HG03108 (cell line): ENCODE measurements at regions not wholly inside any gene's neighbourhood (a gene's known extent, or its start where the extent isn't known, plus 50 kb on each side); places are given as distances from the start of the nearest gene placed in this dataset.
"Not testable (repeated sequence)": the region's sequence is repeated elsewhere in the genome, so short reads cannot be mapped to it uniquely, and the experiment has no call there.

ENCODE experiments used
- ATAC-seq: cut with Tn5 transposase; IDR thresholded peaks from one replicate; pipeline ENCODE4 v1.9.1; 2021; ENCODE audit warnings: moderate library complexity; ENCODE audit not compliant: unreplicated experiment

GRCh38 chr5:134471858-134472449 is 53.5 kb upstream of the JADE2 start:
- not testable (repeated sequence) for ATAC-seq

GRCh38 chr5:134468921-134469400 is 56.5 kb upstream of the JADE2 start:
- no peak for ATAC-seq

DNA sequence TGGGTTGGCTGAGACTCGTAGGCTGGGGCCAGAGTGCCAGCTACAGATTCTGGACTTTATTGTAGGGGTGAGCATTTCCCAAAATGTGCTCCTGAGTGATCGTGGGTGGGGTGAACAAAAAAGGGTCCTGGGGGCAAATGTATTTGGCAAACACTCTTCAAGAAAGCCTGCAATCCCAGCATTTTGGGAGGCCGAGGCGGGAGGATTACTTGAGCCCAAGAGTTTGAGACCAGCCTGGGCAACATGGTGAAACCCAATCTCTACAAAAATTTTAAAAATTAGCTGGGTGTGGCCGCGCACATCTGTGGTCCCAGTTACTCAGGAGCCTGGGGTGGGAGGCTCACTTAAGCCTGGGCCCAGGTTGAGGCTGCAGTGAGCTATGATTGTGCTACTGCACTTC is 55.5 kb upstream of the CDKN2AIPNL start:
- no peak for ATAC-seq

DNA sequence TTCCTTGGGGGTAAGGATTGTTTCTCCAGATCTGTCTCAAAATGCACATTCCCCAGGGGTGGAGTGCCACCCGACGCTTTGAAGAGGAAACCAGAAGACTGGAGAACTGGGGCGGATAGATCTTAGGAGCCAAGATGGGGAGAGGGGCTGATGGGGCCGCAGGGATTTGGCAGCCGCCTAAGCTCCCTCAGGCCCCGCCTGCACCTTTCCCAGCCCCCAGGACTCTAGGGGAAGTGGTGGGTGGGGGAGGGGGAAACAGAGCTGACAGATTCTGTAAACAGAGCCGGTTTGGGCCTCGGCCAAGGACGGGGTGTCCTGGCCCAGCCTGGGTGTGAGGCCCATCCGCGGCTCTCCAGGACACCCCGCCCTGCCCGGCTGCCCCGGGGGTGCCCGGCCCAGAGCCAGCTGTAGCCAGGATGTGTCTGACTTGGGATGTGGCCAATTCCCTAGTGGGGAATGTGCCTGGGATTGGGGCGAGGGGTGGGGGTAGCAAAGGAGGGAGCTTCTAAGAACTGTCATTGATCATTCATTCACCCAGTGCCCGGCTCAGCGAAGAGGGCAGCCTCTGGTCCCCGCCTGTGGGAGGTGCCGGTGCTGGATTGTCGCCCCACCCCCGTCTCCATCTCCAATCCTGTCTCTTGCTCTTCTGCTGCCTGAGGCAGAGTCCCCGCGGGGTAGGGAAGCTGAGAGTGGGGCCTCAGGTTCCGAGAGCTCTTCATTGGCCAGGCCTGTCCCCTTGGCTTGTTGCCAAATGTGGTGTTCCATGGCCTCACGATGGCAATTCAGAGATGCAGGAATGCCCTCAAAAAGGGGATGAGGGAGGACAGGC is 54.8 kb upstream of the CDKN2AIPNL start:
- peak; percentile 32 for ATAC-seq

DNA sequence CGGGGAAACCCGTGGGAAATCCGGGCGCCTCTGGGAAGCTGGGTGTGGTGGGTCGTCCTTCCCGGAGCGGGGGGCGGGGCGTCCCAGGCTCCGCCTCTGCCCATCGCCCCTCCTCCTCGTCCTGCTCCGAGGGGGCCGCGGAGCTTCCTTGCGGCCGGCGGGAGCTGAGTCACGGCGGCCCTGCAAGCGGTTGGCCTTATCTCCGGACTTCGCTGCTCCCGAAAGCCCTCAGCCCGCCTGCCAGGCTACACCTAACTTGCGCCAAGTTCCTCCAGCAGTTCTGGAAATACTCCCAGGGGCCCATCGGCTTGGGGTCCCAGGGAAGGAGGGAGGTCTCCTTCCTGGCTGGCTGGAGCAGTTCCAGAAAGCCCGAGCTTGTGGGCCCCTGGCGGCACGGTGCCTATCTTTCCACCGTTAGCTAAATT is 54.1 kb upstream of the CDKN2AIPNL start:
- ATAC-seq, result peak; percentile 67

- ATAC-seq, result peak; percentile 23
Observed at GRCh38 chr5:134464988-134465815, 53.5 kb upstream of the CDKN2AIPNL start.

- ATAC-seq, result no peak
Observed at GRCh38 chr5:134463991-134464760, 52.5 kb upstream of the CDKN2AIPNL start.

DNA sequence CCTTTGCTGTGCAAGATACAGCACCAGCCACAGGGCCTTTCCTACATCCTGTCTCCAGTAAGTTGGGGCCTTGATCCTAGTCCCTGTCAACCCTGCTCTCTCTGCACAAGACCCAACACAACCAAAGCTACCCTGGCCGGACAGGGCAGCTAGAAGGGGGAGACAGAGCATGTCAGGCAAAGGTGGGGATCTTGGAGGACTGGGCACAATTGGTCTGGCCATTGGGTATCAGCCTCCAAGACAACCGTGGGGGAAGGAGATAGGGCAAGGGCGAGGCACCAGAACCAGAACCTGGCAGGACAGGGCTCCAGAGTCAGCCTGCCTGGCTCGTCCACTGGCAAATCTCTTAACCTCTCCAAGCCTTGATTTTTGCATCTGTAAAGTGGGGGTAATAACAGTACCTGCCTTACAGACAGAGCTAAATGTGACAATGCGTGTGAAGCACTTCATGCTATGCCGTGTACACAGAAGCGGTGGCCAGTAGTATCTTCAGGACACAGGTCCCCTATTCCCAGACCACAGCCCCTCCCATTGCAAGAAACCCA is 51.6 kb upstream of the CDKN2AIPNL start:
- no peak for ATAC-seq

GRCh38 chr5:134462761-134463160 is 51.1 kb upstream of the CDKN2AIPNL start:
- no peak for ATAC-seq

DNA sequence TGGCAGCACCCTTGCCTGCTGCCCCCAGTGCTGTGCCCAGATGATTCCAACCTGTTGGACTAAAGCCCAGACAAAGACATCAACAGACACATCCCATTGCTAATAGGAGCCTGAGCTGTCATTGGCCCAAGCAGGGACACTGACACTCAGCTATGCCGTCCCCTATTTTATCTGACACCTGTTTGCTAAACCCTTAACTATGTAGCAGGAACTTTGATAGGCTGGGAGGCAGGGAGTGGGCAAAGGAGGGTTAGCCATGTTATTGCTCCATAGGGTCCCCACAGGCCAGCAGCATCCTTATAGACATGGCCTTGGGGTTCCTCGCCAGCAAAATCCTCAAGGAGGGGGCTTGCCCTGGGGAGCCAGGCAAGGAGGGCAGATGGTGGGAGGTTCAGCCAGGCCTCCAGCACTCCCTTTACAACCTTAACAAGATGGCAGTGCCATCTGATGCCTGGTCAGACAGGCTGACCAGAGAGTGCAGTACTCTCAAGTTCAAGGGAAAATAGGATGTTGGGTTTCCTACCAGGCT is 50.4 kb upstream of the CDKN2AIPNL start:
- no peak for ATAC-seq
